ENCODE measurements at regions not wholly inside any gene's neighbourhood (a gene's known extent, or its start where the extent isn't known, plus 50 kb on each side); places are given as distances from the start of the nearest gene placed in this dataset.

- TF ChIP-seq ZNF274 (IDR thresholded peaks at IDR 0.05; ENCODE audit: low read depth, low read length) (no peak), SUZ12 (IDR thresholded peaks at IDR 0.05; ENCODE audit: extremely low read depth, insufficient read depth, insufficient read length) (no peak)
Observed at GRCh38 chr10:44769450-44769849, 141.7 kb upstream of the TMEM72 start.
